Activated naive CD4-positive, alpha-beta T cell treated with anti-CD3 and anti-CD28 coated beads, Interleukin-2, amount 50 U/mL, for 72 hours (primary cell): ENCODE measurements at regions not wholly inside any gene's neighbourhood (a gene's known extent, or its start where the extent isn't known, plus 50 kb on each side); places are given as distances from the start of the nearest gene placed in this dataset.
"Not testable (repeated sequence)": the region's sequence is repeated elsewhere in the genome, so short reads cannot be mapped to it uniquely, and the experiment has no call there.

Experiments used
- ATAC-seq, 2 donors: fragments of 150-1000 bp; cut with Tn5 transposase; 2 replicates each; pipeline ENCODE4 v1.10.0; 2021; ENCODE audit warnings: mild to moderate bottlenecking in 2 of 2, moderate library complexity in 2 of 2
- DNase-seq, 2 donors: peaks; one replicate each; pipeline ENCODE4 v3.0.0; 2021 to 2022; ENCODE audit warnings: low spot score in 2 of 2
- H3K27ac Mint-ChIP-seq, 2 donors: one replicate each; pipeline ENCODE4 v1.8.0; 2022; ENCODE audit warnings: mild to moderate bottlenecking in 2 of 2, mixed read lengths in 2 of 2
- H3K36me3 Mint-ChIP-seq, 2 donors: one replicate each; pipeline ENCODE4 v1.8.0; 2022; ENCODE audit warnings: mixed read lengths in 2 of 2
- H3K9me3 Mint-ChIP-seq, 2 donors: one replicate each; pipeline ENCODE4 v1.8.0; 2022; ENCODE audit warnings: mixed read lengths in 2 of 2

DNA sequence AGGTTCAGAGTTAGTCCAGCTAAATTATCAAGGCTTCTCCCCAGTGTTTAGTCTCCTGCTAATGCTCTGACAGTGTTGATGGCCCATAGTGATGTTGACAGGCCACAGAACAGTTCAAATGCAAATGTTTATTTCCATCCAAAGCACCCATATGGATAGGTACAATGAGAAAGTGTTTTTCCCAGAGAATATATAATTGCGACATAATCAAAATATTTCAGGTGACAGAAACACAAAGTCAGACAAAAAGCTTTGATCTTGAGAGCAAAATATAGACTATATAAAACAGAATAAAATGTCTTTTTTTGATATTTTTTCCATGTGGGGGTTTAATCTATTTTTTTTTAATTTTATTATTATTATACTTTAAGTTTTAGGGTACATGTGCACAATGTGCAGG, 642.3 kb upstream of the SEMA3D start:
- DNase-seq (no peak), ATAC-seq (no peak)
- no peak overlapping the region for H3K27ac Mint-ChIP-seq
- peaks cover 0 to under 1% of the 10 kb centered on the region in 2 donors for H3K36me3 Mint-ChIP-seq
- peaks cover 1 to 3% of the 10 kb centered on the region in 2 donors for H3K9me3 Mint-ChIP-seq

DNA sequence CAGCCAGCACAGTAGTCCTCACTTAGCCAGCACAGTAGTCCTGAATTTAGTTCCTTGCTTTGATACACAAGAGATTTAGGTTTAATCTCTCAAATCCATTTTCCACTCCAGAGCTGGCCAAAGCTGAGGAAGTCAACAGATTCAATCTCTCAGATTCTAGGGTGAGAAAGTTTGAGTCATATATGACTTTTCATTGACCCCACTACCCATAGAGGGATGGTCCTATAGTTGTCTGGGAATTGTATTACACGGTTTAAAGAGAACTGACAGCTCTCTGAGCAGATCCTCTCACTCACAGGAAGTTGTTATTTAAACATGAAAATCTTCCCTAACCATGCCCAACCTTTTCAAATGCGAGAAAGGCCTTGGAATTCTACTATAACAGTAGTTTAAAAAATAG, 641.8 kb upstream of the SEMA3D start:
- Mint-ChIP-seq H3K9me3 (no peaks in the 10 kb centered on the region), H3K36me3 (no peaks in the 10 kb centered on the region), H3K27ac (no peak overlapping the region)
- no peak for ATAC-seq
- DNase-seq = no peak

DNA sequence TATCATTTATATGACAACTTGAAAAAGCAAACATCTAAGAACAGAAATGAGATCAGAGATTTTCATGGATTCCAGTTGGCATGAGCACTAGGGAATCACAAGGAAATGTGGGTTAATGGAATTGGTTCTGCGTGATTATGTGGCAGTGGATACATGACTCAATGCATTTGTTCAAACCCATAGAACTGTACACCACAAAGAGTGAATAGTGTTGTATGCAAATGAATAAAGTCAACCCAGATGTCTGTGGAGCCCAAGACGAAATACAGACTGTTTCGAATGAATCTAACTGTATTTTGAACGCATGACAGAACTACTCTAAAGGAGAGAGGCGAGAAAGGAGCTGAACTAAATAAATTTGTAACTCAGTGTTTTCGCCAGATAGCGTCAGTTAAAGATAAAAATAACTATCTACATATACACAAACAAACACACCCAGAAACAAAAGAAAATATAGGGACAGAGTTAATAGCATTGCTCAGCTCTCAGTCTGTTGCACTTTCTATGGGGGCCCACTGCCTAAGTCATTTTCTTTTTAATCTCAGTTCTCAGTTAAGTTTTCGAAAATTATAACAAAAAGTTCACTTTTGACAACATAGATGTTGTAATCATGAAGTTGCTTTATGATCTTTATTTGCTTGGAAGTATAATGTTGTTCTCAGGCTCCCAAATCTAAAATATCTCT, 636.7 kb upstream of the SEMA3D start:
- H3K9me3 Mint-ChIP-seq = no peaks in the 10 kb centered on the region
- ATAC-seq = no peak
- DNase-seq = no peak
- H3K36me3 Mint-ChIP-seq = no peaks in the 10 kb centered on the region
- H3K27ac Mint-ChIP-seq = no peak overlapping the region

DNA sequence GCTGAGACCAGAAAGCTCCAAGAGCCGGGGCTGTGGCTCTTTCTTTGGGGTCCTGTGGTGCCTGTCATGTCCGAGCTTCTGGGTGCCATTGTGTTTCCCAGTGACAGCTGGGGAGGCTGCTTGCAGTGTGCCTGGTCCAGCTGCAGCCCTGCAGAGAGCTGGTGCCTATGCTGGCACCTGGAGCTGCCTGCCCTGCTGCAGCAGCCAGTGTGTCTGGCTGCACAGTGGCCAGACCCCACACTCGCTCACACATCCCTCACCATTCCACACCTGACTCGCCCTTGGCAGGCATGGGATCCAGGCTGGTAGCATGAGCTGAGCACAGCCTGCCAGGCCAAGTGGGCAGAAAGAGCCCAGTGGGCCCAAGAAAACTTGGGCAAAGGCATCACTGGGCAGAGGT, 635.1 kb upstream of the SEMA3D start:
- ATAC-seq (no peak), DNase-seq (no peak)
- H3K27ac Mint-ChIP-seq = no peak overlapping the region
- H3K9me3 Mint-ChIP-seq = no peaks in the 10 kb centered on the region
- no peaks in the 10 kb centered on the region for H3K36me3 Mint-ChIP-seq

DNA sequence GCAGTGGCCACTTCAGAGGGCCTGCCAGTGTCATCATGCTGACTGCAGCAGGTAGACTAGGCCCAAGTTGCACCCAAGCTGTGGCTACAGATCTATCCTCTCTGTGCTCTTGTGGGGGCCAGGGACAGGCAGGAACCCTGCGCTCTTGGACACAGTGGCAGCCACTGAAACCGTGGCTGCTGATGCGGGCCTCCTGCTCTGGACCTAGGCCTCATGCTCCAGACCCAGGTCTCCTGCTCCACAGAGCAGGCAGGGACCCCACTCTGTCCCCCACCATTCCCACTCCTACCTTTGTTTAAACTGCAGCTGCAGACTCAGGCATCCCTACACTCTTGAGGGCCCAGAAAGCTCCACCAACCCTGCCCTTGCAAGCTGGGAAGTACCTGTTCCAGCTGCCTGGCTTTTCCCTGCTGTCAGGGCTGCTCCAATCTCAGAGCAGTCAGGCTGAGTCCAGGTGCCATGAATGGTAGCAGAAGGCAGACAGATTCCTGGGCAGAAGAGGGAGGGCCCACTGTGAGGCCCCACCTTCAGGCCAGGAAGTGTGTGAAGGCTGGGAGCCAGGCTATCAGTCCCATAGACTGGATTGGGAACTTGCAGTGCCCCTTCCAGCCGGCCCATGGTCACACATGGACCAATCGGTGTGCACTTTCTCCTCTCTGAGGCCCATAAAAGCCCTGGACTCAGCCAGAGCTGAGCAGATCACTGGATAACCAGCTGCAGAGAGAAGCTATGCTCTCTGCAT, 634.0 kb upstream of the SEMA3D start:
- Mint-ChIP-seq H3K9me3 (no peaks in the 10 kb centered on the region), H3K27ac (no peak overlapping the region), H3K36me3 (no peaks in the 10 kb centered on the region)
- DNase-seq = no peak
- ATAC-seq = no peak

DNA sequence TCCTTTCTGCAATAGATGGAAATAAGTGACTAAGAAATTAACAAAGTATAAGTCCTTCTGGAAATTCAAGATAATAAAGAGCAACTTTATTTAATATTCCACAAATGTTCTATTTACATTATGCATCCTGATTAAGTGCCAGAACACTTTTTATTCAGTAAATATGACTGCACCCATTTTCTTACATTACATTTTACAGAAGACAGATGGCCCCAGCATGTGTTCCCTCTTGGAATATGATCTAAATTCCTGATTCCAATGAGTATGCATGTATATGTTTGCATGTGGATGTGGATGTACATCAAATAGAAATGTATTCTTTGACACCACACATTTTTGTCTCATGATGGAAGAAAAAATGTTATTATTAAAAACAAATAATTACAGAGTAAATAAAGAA, 628.7 kb upstream of the SEMA3D start:
- ATAC-seq (no peak), DNase-seq (no peak)
- Mint-ChIP-seq H3K27ac (no peak overlapping the region), H3K9me3 (peaks cover 4 to 5% of the 10 kb centered on the region in 2 donors), H3K36me3 (no peaks in the 10 kb centered on the region)

DNA sequence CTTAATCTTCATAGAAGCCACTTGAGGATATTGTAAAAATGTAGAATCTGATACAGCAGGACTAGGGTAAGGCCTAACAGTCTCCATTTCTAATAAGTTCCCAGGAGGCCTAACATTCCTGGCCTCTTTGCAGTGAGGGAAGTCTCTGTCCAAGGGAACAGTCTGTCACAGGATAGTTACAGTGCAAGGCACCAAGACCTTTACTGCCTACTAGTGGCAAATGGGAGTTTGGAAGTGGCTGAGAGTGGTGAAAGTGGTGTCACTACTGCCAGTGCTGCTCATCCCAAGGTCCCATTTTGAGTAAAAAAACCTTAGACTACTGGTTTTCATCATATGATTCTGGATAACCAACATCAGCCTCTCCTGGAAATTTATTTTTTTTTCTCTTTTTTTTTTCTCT, 619.5 kb upstream of the SEMA3D start:
- no peak for ATAC-seq
- Mint-ChIP-seq H3K36me3 (no peaks in the 10 kb centered on the region), H3K9me3 (peaks cover 5 to 6% of the 10 kb centered on the region in 2 donors), H3K27ac (no peak overlapping the region)
- no peak for DNase-seq

- DNase-seq = no peak
- Mint-ChIP-seq H3K27ac (no peak overlapping the region), H3K36me3 (no peaks in the 10 kb centered on the region), H3K9me3 (peaks cover 5 to 6% of the 10 kb centered on the region in 2 donors)
- no peak for ATAC-seq
Observed at GRCh38 chr7:85805656-85806055, 618.8 kb upstream of the SEMA3D start.

GRCh38 chr7:85805249-85805648, 618.4 kb upstream of the SEMA3D start:
- H3K9me3 Mint-ChIP-seq = peaks cover 5 to 6% of the 10 kb centered on the region in 2 donors
- H3K36me3 Mint-ChIP-seq = no peaks in the 10 kb centered on the region
- no peak overlapping the region for H3K27ac Mint-ChIP-seq
- ATAC-seq = no peak
- no peak for DNase-seq

GRCh38 chr7:85802211-85802610, 615.4 kb upstream of the SEMA3D start:
- Mint-ChIP-seq H3K27ac (no peak overlapping the region), H3K9me3 (no peaks in the 10 kb centered on the region), H3K36me3 (no peaks in the 10 kb centered on the region)
- no peak for ATAC-seq
- no peak for DNase-seq

- ATAC-seq (no peak), DNase-seq (no peak)
- Mint-ChIP-seq H3K9me3 (peaks cover 10 to 17% of the 10 kb centered on the region in 2 donors), H3K36me3 (peaks cover 0 to 4% of the 10 kb centered on the region in 2 donors), H3K27ac (no peak overlapping the region)
Observed at GRCh38 chr7:85796956-85797355, 610.1 kb upstream of the SEMA3D start.

DNA sequence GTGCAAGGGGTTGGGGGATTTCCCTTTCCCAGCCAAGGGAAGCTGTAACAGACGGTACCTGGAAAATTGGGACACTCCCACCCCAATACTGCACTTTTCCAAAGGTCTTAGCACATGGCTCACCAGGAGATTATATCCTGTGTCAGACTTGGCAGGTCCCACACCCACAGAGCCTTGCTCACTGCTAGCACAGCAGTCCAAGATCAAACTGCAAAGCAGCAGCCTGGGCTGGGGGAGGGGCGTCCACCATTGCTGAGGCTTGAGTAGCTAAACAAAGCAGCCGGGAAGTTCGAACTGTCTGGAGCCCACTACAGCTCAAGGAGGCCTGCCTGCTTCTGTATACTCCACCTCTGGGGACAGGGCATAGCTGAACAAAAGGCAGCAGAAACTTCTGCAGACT, 604.2 kb upstream of the SEMA3D start:
- H3K36me3 Mint-ChIP-seq, ATAC-seq, DNase-seq, H3K27ac Mint-ChIP-seq: not testable (repeated sequence)
- H3K9me3 Mint-ChIP-seq = peaks cover 19 to 23% of the 10 kb centered on the region in 2 donors

DNA sequence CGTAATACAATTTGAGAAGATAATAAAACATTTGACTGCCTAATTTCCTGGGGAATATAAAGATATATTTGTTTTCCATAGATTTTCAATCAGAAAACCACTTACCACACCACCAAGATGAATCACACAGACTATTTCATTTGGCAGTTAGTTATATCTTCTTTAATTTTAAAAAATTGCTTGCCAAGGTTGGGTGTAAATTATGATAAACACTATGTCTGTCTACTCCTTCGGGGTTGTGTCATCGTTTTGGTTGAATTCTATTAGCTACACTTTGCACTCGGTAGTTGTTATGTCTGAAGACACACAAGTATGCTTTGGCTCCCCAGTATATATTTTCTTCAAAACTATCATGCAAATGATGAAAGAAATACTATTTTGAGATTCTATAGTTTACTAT, 594.8 kb upstream of the SEMA3D start:
- DNase-seq (no peak), ATAC-seq (no peak)
- no peak overlapping the region for H3K27ac Mint-ChIP-seq
- H3K9me3 Mint-ChIP-seq = peaks cover 9 to 15% of the 10 kb centered on the region in 2 donors
- no peaks in the 10 kb centered on the region for H3K36me3 Mint-ChIP-seq

DNA sequence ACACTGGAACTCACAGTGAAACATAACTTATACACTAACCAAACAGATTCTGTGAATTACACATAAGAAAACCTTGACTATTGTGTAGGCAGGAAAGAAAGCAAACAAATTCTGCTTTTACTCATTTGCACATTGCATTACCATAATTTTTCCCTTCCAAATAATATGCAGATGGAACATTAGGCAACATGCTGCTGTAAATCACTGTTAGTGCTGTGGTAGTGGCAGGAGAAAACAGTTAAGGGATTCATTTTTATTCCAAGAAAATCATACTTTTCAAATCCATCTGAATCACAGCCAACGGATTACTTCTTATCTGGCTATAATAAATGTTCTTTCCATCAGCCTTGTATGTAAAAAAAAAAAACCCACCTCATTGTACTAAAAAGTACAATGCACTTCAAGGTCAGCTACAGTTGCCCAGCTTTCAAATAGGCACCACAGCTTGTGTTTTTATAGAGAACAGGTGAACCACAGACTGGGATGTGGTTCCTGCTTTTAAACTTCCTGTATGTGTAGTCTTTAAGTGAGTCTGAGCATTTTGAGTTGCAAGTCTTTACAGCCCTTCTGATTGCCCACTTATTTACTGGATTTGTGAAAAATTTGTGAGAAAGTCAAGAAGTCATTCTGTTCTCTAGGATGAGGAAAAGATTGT, 590.0 kb upstream of the SEMA3D start:
- Mint-ChIP-seq H3K36me3 (no peaks in the 10 kb centered on the region), H3K9me3 (no peaks in the 10 kb centered on the region), H3K27ac (no peak overlapping the region)
- DNase-seq (no peak), ATAC-seq (no peak)

DNA sequence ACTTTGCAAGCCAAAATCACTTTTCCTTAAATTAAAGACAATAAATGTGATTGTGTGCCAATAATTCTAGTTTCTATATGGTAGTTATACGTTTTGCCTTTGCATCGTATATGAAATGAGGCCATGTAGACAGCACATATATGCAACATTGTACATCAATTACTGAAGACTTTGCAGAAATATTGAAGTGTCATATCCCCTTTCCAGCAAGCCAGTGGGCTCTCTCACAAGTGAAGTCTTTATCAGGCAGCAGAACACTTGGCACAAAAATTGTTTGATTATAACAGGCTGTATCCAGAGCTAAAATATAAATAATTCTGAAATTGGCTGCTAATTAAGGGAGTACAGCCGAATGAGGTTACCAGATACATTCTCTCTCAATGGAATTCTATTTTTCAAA, 588.6 kb upstream of the SEMA3D start:
- DNase-seq = no peak
- Mint-ChIP-seq H3K9me3 (no peaks in the 10 kb centered on the region), H3K27ac (no peak overlapping the region), H3K36me3 (no peaks in the 10 kb centered on the region)
- ATAC-seq = no peak

- no peaks in the 10 kb centered on the region for H3K36me3 Mint-ChIP-seq
- ATAC-seq (no peak), DNase-seq (no peak)
- H3K27ac Mint-ChIP-seq = no peak overlapping the region
- H3K9me3 Mint-ChIP-seq = no peaks in the 10 kb centered on the region
Observed at GRCh38 chr7:85774986-85775385, 588.1 kb upstream of the SEMA3D start.

- no peak for DNase-seq
- Mint-ChIP-seq H3K27ac (no peak overlapping the region), H3K9me3 (no peaks in the 10 kb centered on the region), H3K36me3 (no peaks in the 10 kb centered on the region)
- ATAC-seq = no peak
Observed at GRCh38 chr7:85773116-85773728, 586.4 kb upstream of the SEMA3D start.
